WTC11 (cell line): ENCODE measurements at regions not wholly inside any gene's neighbourhood (a gene's known extent, or its start where the extent isn't known, plus 50 kb on each side); places are given as distances from the start of the nearest gene placed in this dataset.

Experiments
- ATAC-seq: fragments of 200-7000 bp; cut with Tn5 transposase; 2 replicates; pipeline ENCODE4 v1.10.0; 2021; ENCODE audit warnings: mild to moderate bottlenecking, moderate library complexity
- CTCF ChIA-PET: fragments of 300-600 bp; sonication (Branson Sonifier 250); formaldehyde crosslinking; loops from one replicate; lab custom pipeline; 2021; ENCODE audit warnings: antibody characterized with exemption; lab: Charles Lee
- POLR2A ChIA-PET: fragments of 350-600 bp; sonication (Branson Sonifier 250); formaldehyde crosslinking; loops from one replicate; lab custom pipeline; 2021; ENCODE audit warnings: antibody characterized with exemption; lab: Charles Lee
- DNase-seq: peaks from one replicate; pipeline ENCODE4 v3.0.0; 2021; ENCODE audit warnings: low spot score
- H3K27ac Mint-ChIP-seq: 2 replicates; pipeline ENCODE4 v1.8.0; 2021; ENCODE audit warnings: mixed read lengths
- H3K27me3 Mint-ChIP-seq: 2 replicates; pipeline ENCODE4 v1.8.0; 2021; ENCODE audit warnings: low read depth, mild to moderate bottlenecking, moderate library complexity, mixed read lengths
- H3K36me3 Mint-ChIP-seq: 2 replicates; pipeline ENCODE4 v1.8.0; 2021; ENCODE audit warnings: mixed read lengths
- H3K4me1 Mint-ChIP-seq: 2 replicates; pipeline ENCODE4 v1.8.0; 2022; ENCODE audit warnings: mixed read lengths
- H3K4me3 Mint-ChIP-seq: 2 replicates; pipeline ENCODE4 v1.8.0; 2021; ENCODE audit warnings: mild to moderate bottlenecking, moderate library complexity, mixed read lengths
- H3K9me3 Mint-ChIP-seq: 2 replicates; pipeline ENCODE4 v1.8.0; 2021; ENCODE audit warnings: mixed read lengths
- ATF1 ChIP-seq: sonication (generic); formaldehyde crosslinking; IDR thresholded peaks from 2 replicates; pipeline ENCODE4 v1.8.1; 2023; ENCODE audit warnings: mild to moderate bottlenecking, moderate library complexity, missing genetic modification reagents
- ATF6 ChIP-seq: sonication (generic); formaldehyde crosslinking; IDR thresholded peaks from 2 replicates; pipeline ENCODE4 v1.8.1; 2023; ENCODE audit warnings: mild to moderate bottlenecking, missing genetic modification reagents
- EMX1 ChIP-seq: fragments of 250-450 bp; sonication (Bioruptor Pico); IDR thresholded peaks from 2 replicates; pipeline ENCODE4 v1.8.0; 2021; ENCODE audit warnings: mild to moderate bottlenecking
- ETV6 ChIP-seq: sonication (generic); formaldehyde crosslinking; IDR thresholded peaks from 2 replicates; pipeline ENCODE4 v1.8.1; 2022; ENCODE audit warnings: mild to moderate bottlenecking, missing genetic modification reagents
- FOXJ3 ChIP-seq: sonication (generic); formaldehyde crosslinking; IDR thresholded peaks from 2 replicates; pipeline ENCODE4 v1.9.0; 2021; ENCODE audit warnings: missing genetic modification reagents, mild to moderate bottlenecking, borderline replicate concordance
- FOXP1 ChIP-seq: sonication (generic); formaldehyde crosslinking; IDR thresholded peaks from 2 replicates; pipeline ENCODE4 v1.8.0; 2022; ENCODE audit warnings: missing genetic modification reagents, mild to moderate bottlenecking, moderate library complexity, borderline replicate concordance
- JUN ChIP-seq: sonication (generic); formaldehyde crosslinking; IDR thresholded peaks from 2 replicates; pipeline ENCODE4 v1.8.0; 2023; ENCODE audit warnings: mild to moderate bottlenecking, missing genetic modification reagents
- KAT7 ChIP-seq: sonication (generic); formaldehyde crosslinking; IDR thresholded peaks from 2 replicates; pipeline ENCODE4 v1.8.1; 2023; ENCODE audit warnings: missing genetic modification reagents, mild to moderate bottlenecking, borderline replicate concordance
- MLX ChIP-seq: sonication (generic); formaldehyde crosslinking; IDR thresholded peaks from 2 replicates; pipeline ENCODE4 v1.8.1; 2023; ENCODE audit warnings: mild to moderate bottlenecking, missing genetic modification reagents, moderate library complexity
- MXD4 ChIP-seq: fragments of 250-450 bp; sonication (Bioruptor Pico); IDR thresholded peaks from 2 replicates; pipeline ENCODE4 v1.8.0; 2021; ENCODE audit warnings: mild to moderate bottlenecking, moderate library complexity, borderline replicate concordance
- MYBL2 ChIP-seq: sonication (generic); formaldehyde crosslinking; IDR thresholded peaks from 2 replicates; pipeline ENCODE4 v1.8.1; 2023; ENCODE audit warnings: mild to moderate bottlenecking, moderate library complexity, missing genetic modification reagents
- NFATC4 ChIP-seq: fragments of 250-450 bp; sonication (Bioruptor Pico); IDR thresholded peaks from 2 replicates; pipeline ENCODE4 v1.9.0; 2021; ENCODE audit warnings: mild to moderate bottlenecking
- NFYB ChIP-seq: sonication (generic); formaldehyde crosslinking; conservative IDR thresholded peaks from 2 replicates; pipeline ENCODE4 v1.8.0; 2022; ENCODE audit warnings: low read depth, missing genetic modification reagents
- OVOL2 ChIP-seq: fragments of 250-450 bp; sonication (Bioruptor Pico); IDR thresholded peaks from 2 replicates; pipeline ENCODE4 v1.9.0; 2021; ENCODE audit warnings: mild to moderate bottlenecking, borderline replicate concordance
- RELA ChIP-seq: sonication (generic); formaldehyde crosslinking; IDR thresholded peaks from 2 replicates; pipeline ENCODE4 v1.8.1; 2022; ENCODE audit warnings: missing genetic modification reagents, mild to moderate bottlenecking, borderline replicate concordance
- SMAD3 ChIP-seq: sonication (generic); formaldehyde crosslinking; IDR thresholded peaks from 2 replicates; pipeline ENCODE4 v1.8.0; 2022; ENCODE audit warnings: missing genetic modification reagents, mild to moderate bottlenecking, borderline replicate concordance
- SOX15 ChIP-seq: fragments of 250-450 bp; sonication (Bioruptor Pico); IDR thresholded peaks from 2 replicates; pipeline ENCODE4 v1.9.0; 2021; ENCODE audit warnings: mild to moderate bottlenecking
- TEAD4 ChIP-seq: sonication (generic); formaldehyde crosslinking; IDR thresholded peaks from 2 replicates; pipeline ENCODE4 v1.8.0; 2022; ENCODE audit warnings: mild to moderate bottlenecking, missing genetic modification reagents
- ZBTB21 ChIP-seq: sonication (generic); formaldehyde crosslinking; IDR thresholded peaks from 2 replicates; pipeline ENCODE4 v1.8.1; 2023; ENCODE audit warnings: mild to moderate bottlenecking, missing genetic modification reagents, borderline replicate concordance
- ZNF219 ChIP-seq: sonication (generic); formaldehyde crosslinking; IDR thresholded peaks from 2 replicates; pipeline ENCODE4 v1.8.0; 2023; ENCODE audit warnings: missing genetic modification reagents, mild to moderate bottlenecking, borderline replicate concordance
- ZNF232 ChIP-seq: sonication (generic); formaldehyde crosslinking; IDR thresholded peaks from 2 replicates; pipeline ENCODE4 v1.8.0; 2022; ENCODE audit warnings: mild to moderate bottlenecking, missing genetic modification reagents
- ZNF281 ChIP-seq: sonication (generic); formaldehyde crosslinking; IDR thresholded peaks from 2 replicates; pipeline ENCODE4 v1.8.0; 2023; ENCODE audit warnings: mild to moderate bottlenecking, missing genetic modification reagents
- ZNF317 ChIP-seq: sonication (generic); formaldehyde crosslinking; IDR thresholded peaks from 2 replicates; pipeline ENCODE4 v1.8.1; 2023; ENCODE audit warnings: low read depth, mild to moderate bottlenecking, moderate library complexity, missing genetic modification reagents, borderline replicate concordance
- ZNF423 ChIP-seq: fragments of 250-450 bp; sonication (Bioruptor Pico); IDR thresholded peaks from 2 replicates; pipeline ENCODE4 v2.1.2; 2022; ENCODE audit warnings: mild to moderate bottlenecking, moderate library complexity
- ZNF425 ChIP-seq: fragments of 250-450 bp; sonication (Bioruptor Pico); conservative IDR thresholded peaks from 2 replicates; pipeline ENCODE4 v1.9.0; 2021; ENCODE audit warnings: mild to moderate bottlenecking
- TF ChIP-seq, protein P1 (sequence below): fragments of 250-450 bp; sonication (Bioruptor Pico); IDR thresholded peaks from 2 replicates; pipeline ENCODE4 v1.8.0; 2021; ENCODE audit warnings: mild to moderate bottlenecking

DNA sequence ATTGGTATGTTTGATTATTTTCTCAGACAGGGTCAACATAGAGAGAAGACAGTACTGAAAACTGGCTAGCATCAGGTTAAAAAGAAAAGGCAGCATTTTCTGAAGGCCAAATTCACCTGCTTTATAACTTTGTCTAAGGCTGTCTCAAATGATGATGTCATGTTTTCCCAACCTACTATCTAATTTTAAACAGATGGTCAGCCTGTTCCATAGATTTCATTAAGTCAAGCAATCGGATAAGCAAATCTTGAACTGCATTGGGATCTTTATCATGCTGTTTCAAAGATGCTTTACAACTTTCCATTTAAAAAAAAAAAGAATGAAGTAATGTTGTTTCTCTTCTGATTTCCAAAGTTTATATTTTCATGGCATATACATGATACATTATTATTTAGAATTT, 56.3 kb upstream of the SPOPL start (continued):
- TF ChIP-seq ATF6, result no peak
- no peak for TF ChIP-seq MLX (CRISPR knock-in tag)

DNA sequence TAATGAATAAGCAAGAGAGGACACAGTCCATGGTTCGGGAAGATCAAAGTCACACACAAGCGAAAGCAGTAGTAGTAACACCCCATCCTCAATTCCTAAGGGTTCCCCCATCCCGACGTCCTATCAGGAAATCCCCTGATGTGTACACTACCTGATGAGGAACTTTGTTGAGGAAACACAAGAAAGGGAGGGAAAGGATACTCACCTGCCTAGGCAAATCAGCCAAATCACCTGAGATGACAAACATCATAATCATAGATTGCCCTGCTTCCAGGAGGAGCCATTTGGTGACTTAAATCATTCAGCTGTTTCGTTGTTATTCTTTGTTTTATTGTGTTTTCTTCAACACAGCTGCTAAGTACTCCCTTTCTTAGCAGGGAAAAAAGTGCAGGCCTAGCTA, 55.5 kb upstream of the SPOPL start:
- ChIA-PET CTCF (no interaction called here), POLR2A (no interaction called here)
- Mint-ChIP-seq H3K4me3 (no peak overlapping the region), H3K36me3 (no peaks in the 10 kb centered on the region), H3K27me3 (no peaks in the 10 kb centered on the region), H3K27ac (no peak overlapping the region), H3K9me3 (no peaks in the 10 kb centered on the region), H3K4me1 (peaks cover 13% of the 10 kb centered on the region)
- DNase-seq (no peak), ATAC-seq (no peak)
- TF ChIP-seq FOXJ3 (CRISPR knock-in tag) (no peak), SOX15 (no peak), MXD4 (no peak), NFYB (no peak), KAT7 (CRISPR knock-in tag) (no peak), TEAD4 (CRISPR knock-in tag) (no peak), ZNF317 (CRISPR knock-in tag) (no peak), ZNF425 (CRISPR knock-in tag) (no peak), ZBTB21 (CRISPR knock-in tag) (no peak), ETV6 (no peak), ZNF232 (no peak), FOXP1 (CRISPR knock-in tag) (no peak)

DNA sequence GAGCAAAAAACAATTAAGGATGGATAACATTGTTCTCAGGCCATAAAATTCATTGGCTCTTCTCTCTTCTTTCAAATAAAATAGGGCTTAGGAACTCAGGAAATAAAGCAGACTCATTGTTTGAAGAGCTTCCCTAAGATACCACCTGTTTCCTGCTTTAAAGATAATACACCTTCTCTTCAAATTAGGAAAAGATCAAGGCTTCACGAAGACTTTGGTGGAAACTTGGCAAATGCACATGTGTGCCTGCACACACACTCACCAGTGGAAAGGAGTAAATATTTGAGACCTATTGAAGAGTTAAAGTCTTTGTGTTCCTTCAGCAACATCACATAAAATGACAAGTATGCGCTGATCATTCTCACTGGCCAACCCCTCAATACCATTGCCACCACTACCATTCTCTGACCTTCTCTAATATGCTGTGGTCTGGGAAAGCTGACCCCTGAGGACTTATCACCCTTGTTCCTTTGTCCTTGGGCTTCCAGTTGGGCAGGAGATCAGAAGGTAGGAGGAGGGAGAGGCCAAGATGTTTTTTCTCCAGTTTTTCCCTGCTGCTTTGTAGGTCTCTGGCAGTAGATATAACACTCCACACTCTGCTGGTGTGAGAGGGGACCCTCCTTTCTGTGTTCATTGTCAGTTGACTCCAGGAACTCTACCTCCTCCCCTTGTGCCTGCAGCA, 53.5 kb upstream of the SPOPL start:
- no peak for DNase-seq
- Mint-ChIP-seq H3K36me3 (no peaks in the 10 kb centered on the region), H3K27me3 (no peaks in the 10 kb centered on the region), H3K4me1 (peaks cover 13% of the 10 kb centered on the region), H3K27ac (no peak overlapping the region), H3K4me3 (no peak overlapping the region), H3K9me3 (no peaks in the 10 kb centered on the region)
- no peak for TF ChIP-seq RELA (CRISPR knock-in tag)
- TF ChIP-seq MYBL2 (CRISPR knock-in tag), result no peak
- TF ChIP-seq NFATC4, result no peak
- no peak for TF ChIP-seq ATF1 (CRISPR knock-in tag)
- TF ChIP-seq ETV6, result no peak
- no peak for TF ChIP-seq SMAD3
- TF ChIP-seq, protein P1, sequence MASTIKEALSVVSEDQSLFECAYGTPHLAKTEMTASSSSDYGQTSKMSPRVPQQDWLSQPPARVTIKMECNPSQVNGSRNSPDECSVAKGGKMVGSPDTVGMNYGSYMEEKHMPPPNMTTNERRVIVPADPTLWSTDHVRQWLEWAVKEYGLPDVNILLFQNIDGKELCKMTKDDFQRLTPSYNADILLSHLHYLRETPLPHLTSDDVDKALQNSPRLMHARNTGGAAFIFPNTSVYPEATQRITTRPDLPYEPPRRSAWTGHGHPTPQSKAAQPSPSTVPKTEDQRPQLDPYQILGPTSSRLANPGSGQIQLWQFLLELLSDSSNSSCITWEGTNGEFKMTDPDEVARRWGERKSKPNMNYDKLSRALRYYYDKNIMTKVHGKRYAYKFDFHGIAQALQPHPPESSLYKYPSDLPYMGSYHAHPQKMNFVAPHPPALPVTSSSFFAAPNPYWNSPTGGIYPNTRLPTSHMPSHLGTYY (CRISPR knock-in tag), result no peak
- TF ChIP-seq ZNF423 (CRISPR knock-in tag), result no peak
- TF ChIP-seq ZNF219, result no peak
- TF ChIP-seq OVOL2 (CRISPR knock-in tag), result no peak
- TF ChIP-seq ZNF317 (CRISPR knock-in tag), result no peak
- no peak for TF ChIP-seq EMX1
- TF ChIP-seq ZNF281 (CRISPR knock-in tag), result no peak
- no peak for TF ChIP-seq JUN
- no peak for TF ChIP-seq FOXP1 (CRISPR knock-in tag)
- POLR2A ChIA-PET, result no interaction called here
- no peak for ATAC-seq
- CTCF ChIA-PET, result no interaction called here
